ENCODE measurements at regions not wholly inside any gene's neighbourhood (a gene's known extent, or its start where the extent isn't known, plus 50 kb on each side); places are given as distances from the start of the nearest gene placed in this dataset.

- H3K36me3 ChIP-seq (ENCODE audit: control insufficient read depth, insufficient read depth, low read length) = no peaks in the 10 kb centered on the region
- Mint-ChIP-seq H3K36me3 (no peaks in the 10 kb centered on the region), H3K27ac (no peak overlapping the region), H3K4me1 (no peaks in the 10 kb centered on the region), H3K4me3 (no peak overlapping the region), H3K9me3 (peaks cover 0 to 23% (median 4%) of the 10 kb centered on the region in 7 donors), H3K27me3 (no peaks in the 10 kb centered on the region)
- H3K4me3 ChIP-seq (ENCODE audit: low read depth, low read length) = no peak overlapping the region
- DNase-seq = no peak
- no peaks in the 10 kb centered on the region for H3K27me3 ChIP-seq (ENCODE audit: control insufficient read depth, insufficient read depth, low read length)
- ATAC-seq (ENCODE audit: low read depth in 2 of 2) = no peak
- peaks cover 0 to 6% of the 10 kb centered on the region in 2 experiments for H3K9me3 ChIP-seq (ENCODE audit: control insufficient read depth in 2 of 2, low read length in 2 of 2)
- no peak overlapping the region for H3K27ac ChIP-seq (ENCODE audit: insufficient read depth, low read length, poor library complexity, severe bottlenecking)
- no peaks in the 10 kb centered on the region for H3K4me1 ChIP-seq (ENCODE audit: control insufficient read depth, insufficient read depth, low read length, poor library complexity, severe bottlenecking)
These were observed 1578.8 kb upstream of the RAG2 start for GRCh38 chr11:38176686-38177322.

- no peaks in the 10 kb centered on the region for H3K36me3 ChIP-seq (ENCODE audit: control insufficient read depth, insufficient read depth, low read length)
- Mint-ChIP-seq H3K4me1 (no peaks in the 10 kb centered on the region), H3K4me3 (no peak overlapping the region), H3K9me3 (peaks cover 0 to 14% (median 6%) of the 10 kb centered on the region in 7 donors), H3K36me3 (no peaks in the 10 kb centered on the region), H3K27me3 (no peaks in the 10 kb centered on the region), H3K27ac (no peak overlapping the region)
- no peak overlapping the region for H3K4me3 ChIP-seq (ENCODE audit: low read depth, low read length)
- no peak for DNase-seq
- no peak overlapping the region for H3K27ac ChIP-seq (ENCODE audit: insufficient read depth, low read length, poor library complexity, severe bottlenecking)
- no peaks in the 10 kb centered on the region for H3K27me3 ChIP-seq (ENCODE audit: control insufficient read depth, insufficient read depth, low read length)
- peaks cover 0 to 10% of the 10 kb centered on the region in 2 experiments for H3K9me3 ChIP-seq (ENCODE audit: control insufficient read depth in 2 of 2, low read length in 2 of 2)
- ATAC-seq (ENCODE audit: low read depth in 2 of 2) = no peak
- no peaks in the 10 kb centered on the region for H3K4me1 ChIP-seq (ENCODE audit: control insufficient read depth, insufficient read depth, low read length, poor library complexity, severe bottlenecking)
These were observed 1575.6 kb upstream of the RAG2 start for GRCh38 chr11:38173676-38174075.

- Histone ChIP-seq H3K4me3 (ENCODE audit: low read depth, low read length) (no peak overlapping the region), H3K4me1 (ENCODE audit: control insufficient read depth, insufficient read depth, low read length, poor library complexity, severe bottlenecking) (no peaks in the 10 kb centered on the region), H3K9me3 (ENCODE audit: control insufficient read depth in 2 of 2, low read length in 2 of 2) (peaks cover 1 to 5% of the 10 kb centered on the region in 2 experiments), H3K27me3 (ENCODE audit: control insufficient read depth, insufficient read depth, low read length) (no peaks in the 10 kb centered on the region), H3K27ac (ENCODE audit: insufficient read depth, low read length, poor library complexity, severe bottlenecking) (no peak overlapping the region), H3K36me3 (ENCODE audit: control insufficient read depth, insufficient read depth, low read length) (no peaks in the 10 kb centered on the region)
- Mint-ChIP-seq H3K4me1 (no peaks in the 10 kb centered on the region), H3K36me3 (no peaks in the 10 kb centered on the region), H3K4me3 (no peak overlapping the region), H3K9me3 (peaks cover 0 to 20% (median 6%) of the 10 kb centered on the region in 7 donors), H3K27ac (no peak overlapping the region), H3K27me3 (no peaks in the 10 kb centered on the region)
- ATAC-seq (ENCODE audit: low read depth in 2 of 2) (no peak), DNase-seq (no peak)
These were observed 1571.2 kb upstream of the RAG2 start for GRCh38 chr11:38169286-38169685.

GRCh38 chr11:38163526-38163925 is 1565.5 kb upstream of the RAG2 start:
- peaks cover 5 to 33% (median 12%) of the 10 kb centered on the region in 7 donors for H3K9me3 Mint-ChIP-seq
- no peak overlapping the region for H3K4me3 ChIP-seq (ENCODE audit: low read depth, low read length)
- no peaks in the 10 kb centered on the region for H3K4me1 Mint-ChIP-seq
- H3K36me3 Mint-ChIP-seq = no peaks in the 10 kb centered on the region
- H3K27ac Mint-ChIP-seq = no peak overlapping the region
- H3K27me3 ChIP-seq (ENCODE audit: control insufficient read depth, insufficient read depth, low read length) = no peaks in the 10 kb centered on the region
- H3K36me3 ChIP-seq (ENCODE audit: control insufficient read depth, insufficient read depth, low read length) = no peaks in the 10 kb centered on the region
- H3K4me1 ChIP-seq (ENCODE audit: control insufficient read depth, insufficient read depth, low read length, poor library complexity, severe bottlenecking) = no peaks in the 10 kb centered on the region
- no peak for DNase-seq
- no peak overlapping the region for H3K27ac ChIP-seq (ENCODE audit: insufficient read depth, low read length, poor library complexity, severe bottlenecking)
- H3K9me3 ChIP-seq (ENCODE audit: control insufficient read depth in 2 of 2, low read length in 2 of 2) = peaks cover 1 to 4% of the 10 kb centered on the region in 2 experiments
- H3K4me3 Mint-ChIP-seq = no peak overlapping the region
- no peaks in the 10 kb centered on the region for H3K27me3 Mint-ChIP-seq
- no peak for ATAC-seq (ENCODE audit: low read depth in 2 of 2)

GRCh38 chr11:38160433-38160832 is 1562.4 kb upstream of the RAG2 start:
- H3K27me3 Mint-ChIP-seq = no peaks in the 10 kb centered on the region
- peaks cover 7 to 43% (median 13%) of the 10 kb centered on the region in 7 donors for H3K9me3 Mint-ChIP-seq
- Histone ChIP-seq H3K4me1 (ENCODE audit: control insufficient read depth, insufficient read depth, low read length, poor library complexity, severe bottlenecking) (no peaks in the 10 kb centered on the region), H3K4me3 (ENCODE audit: low read depth, low read length) (no peak overlapping the region), H3K27ac (ENCODE audit: insufficient read depth, low read length, poor library complexity, severe bottlenecking) (no peak overlapping the region), H3K9me3 (ENCODE audit: control insufficient read depth in 2 of 2, low read length in 2 of 2) (peaks cover 0 to 4% of the 10 kb centered on the region in 2 experiments), H3K27me3 (ENCODE audit: control insufficient read depth, insufficient read depth, low read length) (no peaks in the 10 kb centered on the region), H3K36me3 (ENCODE audit: control insufficient read depth, insufficient read depth, low read length) (no peaks in the 10 kb centered on the region)
- H3K4me1 Mint-ChIP-seq = peaks cover 0 to 1% (median 0%) of the 10 kb centered on the region in 4 donors
- no peak for ATAC-seq (ENCODE audit: low read depth in 2 of 2)
- no peak for DNase-seq
- H3K4me3 Mint-ChIP-seq = no peak overlapping the region
- no peak overlapping the region for H3K27ac Mint-ChIP-seq
- no peaks in the 10 kb centered on the region for H3K36me3 Mint-ChIP-seq

- H3K4me3 Mint-ChIP-seq = no peak overlapping the region
- no peaks in the 10 kb centered on the region for H3K36me3 Mint-ChIP-seq
- ATAC-seq (ENCODE audit: low read depth in 2 of 2) (no peak), DNase-seq (no peak)
- H3K9me3 Mint-ChIP-seq = peaks cover 5 to 43% (median 13%) of the 10 kb centered on the region in 7 donors
- Histone ChIP-seq H3K4me3 (ENCODE audit: low read depth, low read length) (no peak overlapping the region), H3K4me1 (ENCODE audit: control insufficient read depth, insufficient read depth, low read length, poor library complexity, severe bottlenecking) (no peaks in the 10 kb centered on the region), H3K27me3 (ENCODE audit: control insufficient read depth, insufficient read depth, low read length) (no peaks in the 10 kb centered on the region), H3K9me3 (ENCODE audit: control insufficient read depth in 2 of 2, low read length in 2 of 2) (peaks cover 0 to 4% of the 10 kb centered on the region in 2 experiments), H3K36me3 (ENCODE audit: control insufficient read depth, insufficient read depth, low read length) (no peaks in the 10 kb centered on the region), H3K27ac (ENCODE audit: insufficient read depth, low read length, poor library complexity, severe bottlenecking) (no peak overlapping the region)
- H3K27ac Mint-ChIP-seq = no peak overlapping the region
- peaks cover 0 to 1% (median 0%) of the 10 kb centered on the region in 4 donors for H3K4me1 Mint-ChIP-seq
- no peaks in the 10 kb centered on the region for H3K27me3 Mint-ChIP-seq
These were observed 1561.0 kb upstream of the RAG2 start for GRCh38 chr11:38159038-38159437.

- no peaks in the 10 kb centered on the region for H3K4me1 ChIP-seq (ENCODE audit: control insufficient read depth, insufficient read depth, low read length, poor library complexity, severe bottlenecking)
- ATAC-seq (ENCODE audit: low read depth in 2 of 2) (no peak), DNase-seq (no peak)
- no peaks in the 10 kb centered on the region for H3K36me3 ChIP-seq (ENCODE audit: control insufficient read depth, insufficient read depth, low read length)
- H3K9me3 ChIP-seq (ENCODE audit: control insufficient read depth in 2 of 2, low read length in 2 of 2) = peaks cover 0 to 4% of the 10 kb centered on the region in 2 experiments
- Mint-ChIP-seq H3K27me3 (no peaks in the 10 kb centered on the region), H3K4me3 (no peak overlapping the region), H3K27ac (no peak overlapping the region), H3K4me1 (peaks cover 0 to 1% (median 0%) of the 10 kb centered on the region in 4 donors), H3K36me3 (no peaks in the 10 kb centered on the region), H3K9me3 (peaks cover 4 to 44% (median 10%) of the 10 kb centered on the region in 7 donors)
- no peaks in the 10 kb centered on the region for H3K27me3 ChIP-seq (ENCODE audit: control insufficient read depth, insufficient read depth, low read length)
- no peak overlapping the region for H3K27ac ChIP-seq (ENCODE audit: insufficient read depth, low read length, poor library complexity, severe bottlenecking)
- H3K4me3 ChIP-seq (ENCODE audit: low read depth, low read length) = no peak overlapping the region
These were observed 1558.6 kb upstream of the RAG2 start for GRCh38 chr11:38156495-38157146.

- no peak overlapping the region for H3K27ac Mint-ChIP-seq
These were observed 1557.8 kb upstream of the RAG2 start for GRCh38 chr11:38155856-38156255.

More at GRCh38 chr11:38155856-38156255, 1557.8 kb upstream of the RAG2 start:
- peaks cover 4 to 46% (median 10%) of the 10 kb centered on the region in 7 donors for H3K9me3 Mint-ChIP-seq
- DNase-seq (no peak), ATAC-seq (ENCODE audit: low read depth in 2 of 2) (no peak)
- H3K4me3 Mint-ChIP-seq = no peak overlapping the region
- no peaks in the 10 kb centered on the region for H3K27me3 Mint-ChIP-seq
- Histone ChIP-seq H3K27ac (ENCODE audit: insufficient read depth, low read length, poor library complexity, severe bottlenecking) (no peak overlapping the region), H3K4me3 (ENCODE audit: low read depth, low read length) (no peak overlapping the region), H3K36me3 (ENCODE audit: control insufficient read depth, insufficient read depth, low read length) (no peaks in the 10 kb centered on the region), H3K4me1 (ENCODE audit: control insufficient read depth, insufficient read depth, low read length, poor library complexity, severe bottlenecking) (no peaks in the 10 kb centered on the region), H3K27me3 (ENCODE audit: control insufficient read depth, insufficient read depth, low read length) (no peaks in the 10 kb centered on the region), H3K9me3 (ENCODE audit: control insufficient read depth in 2 of 2, low read length in 2 of 2) (peaks cover under 1 to 4% of the 10 kb centered on the region in 2 experiments)
- H3K36me3 Mint-ChIP-seq = no peaks in the 10 kb centered on the region
- peaks cover 0 to 1% (median 0%) of the 10 kb centered on the region in 4 donors for H3K4me1 Mint-ChIP-seq
